Neural cell (in vitro differentiated cells): ENCODE measurements at regions not wholly inside any gene's neighbourhood (a gene's known extent, or its start where the extent isn't known, plus 50 kb on each side); places are given as distances from the start of the nearest gene placed in this dataset.

Experiments
- H2AFZ ChIP-seq: fragments of 200-600, 300-800 bp; sonication (generic), shearing (Covaris generic); 2 replicates; pipeline ENCODE4 v1.6.0; 2014; ENCODE audit warnings: low read depth, mild to moderate bottlenecking, antibody characterized with exemption, low read length, moderate library complexity
- H3F3A ChIP-seq: fragments of 200-600 bp; shearing (Covaris generic); 2 replicates; pipeline ENCODE4 v1.6.1; 2016; ENCODE audit warnings: mild to moderate bottlenecking, moderate library complexity, mixed read lengths, antibody characterized with exemption, low read length; ENCODE audit not compliant: insufficient read depth, poor library complexity, severe bottlenecking
- H3K27ac ChIP-seq: fragments of 200-600, 300-800 bp; sonication (generic), shearing (Covaris generic); 2 replicates; pipeline ENCODE4 v1.5.1; 2014; ENCODE audit warnings: mild to moderate bottlenecking, low read length, moderate library complexity
- H3K27me3 ChIP-seq: fragments of 300-800, 200-600 bp; sonication (generic), shearing (Covaris generic); 2 replicates; pipeline ENCODE4 v1.6.0; 2014; ENCODE audit warnings: mild to moderate bottlenecking, low read depth, low read length, moderate library complexity; ENCODE audit not compliant: insufficient read depth
- H3K36me3 ChIP-seq: fragments of 300-800, 200-600 bp; sonication (generic), shearing (Covaris generic); 2 replicates; pipeline ENCODE4 v1.5.1; 2014; ENCODE audit warnings: mild to moderate bottlenecking, antibody characterized with exemption, low read length, moderate library complexity; ENCODE audit not compliant: insufficient read depth
- H3K4me2 ChIP-seq: fragments of 300-800, 200-600 bp; sonication (generic), shearing (Covaris generic); 2 replicates; pipeline ENCODE4 v1.6.0; 2014; ENCODE audit warnings: mild to moderate bottlenecking, low read length
- H3K4me3 ChIP-seq: fragments of 300-800, 200-600 bp; sonication (generic), shearing (Covaris generic); 2 replicates; pipeline ENCODE4 v1.5.1; 2014; ENCODE audit warnings: mild to moderate bottlenecking, low read length, moderate library complexity
- H3K79me2 ChIP-seq: fragments of 200-600 bp; shearing (Covaris generic); replicated peaks from 2 replicates; pipeline ENCODE4 v1.6.0; 2014; ENCODE audit warnings: mild to moderate bottlenecking, low read length, moderate library complexity; ENCODE audit not compliant: insufficient read depth
- H3K9ac ChIP-seq: fragments of 300-800, 200-600 bp; sonication (generic), shearing (Covaris generic); 2 replicates; pipeline ENCODE4 v1.6.1; 2016; ENCODE audit warnings: mild to moderate bottlenecking, low read length, mixed read lengths
- H3K9me2 ChIP-seq: fragments of 200-600 bp; shearing (Covaris generic); 2 replicates; pipeline ENCODE4 v1.6.1; 2016; ENCODE audit warnings: mild to moderate bottlenecking, low read length, mixed read lengths; ENCODE audit not compliant: insufficient read depth
- H3K9me3 ChIP-seq: fragments of 200-600, 300-800 bp; sonication (generic), shearing (Covaris generic); 2 replicates; pipeline ENCODE4 v1.6.1; 2016; ENCODE audit warnings: mild to moderate bottlenecking, mixed run types, low read length, moderate library complexity, mixed read lengths
- H4K20me1 ChIP-seq: fragments of 200-600 bp; shearing (Covaris generic); 2 replicates; pipeline ENCODE4 v1.6.1; 2016; ENCODE audit warnings: mild to moderate bottlenecking, mixed run types; ENCODE audit not compliant: insufficient read depth
- CTCF ChIP-seq: fragments of 450-650 bp; IDR thresholded peaks from 2 replicates; pipeline ENCODE4 v1.5.1; 2014; ENCODE audit warnings: antibody characterized with exemption, mild to moderate bottlenecking, moderate library complexity; ENCODE audit not compliant: poor library complexity, severe bottlenecking
- EP300 ChIP-seq: fragments of 450-650 bp; conservative IDR thresholded peaks from 2 replicates; pipeline ENCODE4 v1.6.1; 2014; ENCODE audit warnings: antibody characterized with exemption, mild to moderate bottlenecking, moderate library complexity; ENCODE audit not compliant: poor library complexity, severe bottlenecking
- EZH2 ChIP-seq: fragments of 200-600, 300-800 bp; shearing (Covaris generic), sonication (generic); IDR thresholded peaks from 2 replicates; pipeline ENCODE4 v1.6.1; 2014; ENCODE audit warnings: antibody characterized with exemption, low read length, borderline replicate concordance, mild to moderate bottlenecking; ENCODE audit not compliant: insufficient read depth, poor library complexity, severe bottlenecking
- MXI1 ChIP-seq: fragments of 450-650 bp; conservative IDR thresholded peaks from 2 replicates; pipeline ENCODE4 v1.6.1; 2014; ENCODE audit warnings: antibody characterized with exemption, mild to moderate bottlenecking; ENCODE audit not compliant: poor library complexity, severe bottlenecking
- POLR2AphosphoS5 ChIP-seq: IDR thresholded peaks from 2 replicates; pipeline ENCODE4 v1.6.1; 2012
- RAD21 ChIP-seq: fragments of 450-650 bp; conservative IDR thresholded peaks from 2 replicates; pipeline ENCODE4 v1.6.1; 2014; ENCODE audit warnings: antibody characterized with exemption, mild to moderate bottlenecking, moderate library complexity
- REST ChIP-seq: IDR thresholded peaks from 2 replicates; pipeline ENCODE4 v1.6.1; 2012; ENCODE audit warnings: borderline replicate concordance
- SMC3 ChIP-seq: fragments of 450-650 bp; conservative IDR thresholded peaks from 2 replicates; pipeline ENCODE4 v1.6.1; 2014; ENCODE audit warnings: antibody characterized with exemption, mild to moderate bottlenecking, moderate library complexity; ENCODE audit not compliant: poor library complexity

GRCh38 chr2:155766342-155767115 lies 566.0 kb downstream of the NR4A2 start:
- Histone ChIP-seq H3K27ac (no peak overlapping the region), H2AFZ (no peak overlapping the region), H4K20me1 (no peaks in the 10 kb centered on the region)

GRCh38 chr2:155755481-155755880 lies 577.0 kb downstream of the NR4A2 start:
- H3K79me2 ChIP-seq: no peaks in the 10 kb centered on the region
- H3K9ac ChIP-seq: no peak overlapping the region
- no peak overlapping the region for H3K4me3 ChIP-seq
- no peaks in the 10 kb centered on the region for H3K36me3 ChIP-seq
- no peak overlapping the region for H3K27ac ChIP-seq
- no peaks in the 10 kb centered on the region for H3K9me3 ChIP-seq
- no peaks in the 10 kb centered on the region for H3K27me3 ChIP-seq
- no peaks in the 10 kb centered on the region for H4K20me1 ChIP-seq
- no peaks in the 10 kb centered on the region for H3K9me2 ChIP-seq
- H2AFZ ChIP-seq: no peak overlapping the region
- no peaks in the 10 kb centered on the region for H3F3A ChIP-seq
- H3K4me2 ChIP-seq: no peak overlapping the region
- no peak for TF ChIP-seq POLR2AphosphoS5
- no peak for TF ChIP-seq EP300
- TF ChIP-seq CTCF: no peak
- TF ChIP-seq SMC3: no peak
- no peak for TF ChIP-seq RAD21
- no peak for TF ChIP-seq REST

More at GRCh38 chr2:155766342-155767115, 566.0 kb downstream of the NR4A2 start:
- Histone ChIP-seq H3F3A (no peaks in the 10 kb centered on the region), H3K9ac (no peak overlapping the region), H3K9me3 (no peaks in the 10 kb centered on the region), H3K27me3 (no peaks in the 10 kb centered on the region), H3K36me3 (no peaks in the 10 kb centered on the region), H3K79me2 (no peaks in the 10 kb centered on the region), H3K9me2 (no peaks in the 10 kb centered on the region), H3K4me3 (no peak overlapping the region), H3K4me2 (no peak overlapping the region)
- TF ChIP-seq RAD21 (no peak), MXI1 (no peak), POLR2AphosphoS5 (no peak), EZH2 (no peak), CTCF (no peak), EP300 (no peak), REST (no peak)
